ENCODE measurements at regions not wholly inside any gene's neighbourhood (a gene's known extent, or its start where the extent isn't known, plus 50 kb on each side); places are given as distances from the start of the nearest gene placed in this dataset.

GRCh38 chr18:27314996-27315395 lies 129.9 kb upstream of the CHST9 start:
- DNase-seq (ENCODE audit: low spot score) (no peak), ATAC-seq (ENCODE audit: insufficient number of reproducible peaks, low FRiP score, low read depth) (no peak)
- Histone ChIP-seq H3K4me1 (ENCODE audit: control insufficient read depth in 1 of 2, low read depth in 2 of 2) (no peaks in the 10 kb centered on the region), H3K27me3 (replicated peaks; ENCODE audit: insufficient read depth) (no peaks in the 10 kb centered on the region), H3K4me3 (no peak overlapping the region), H3K9me3 (no peaks in the 10 kb centered on the region), H3K27ac (no peak overlapping the region), H3K36me3 (no peaks in the 10 kb centered on the region)
- no peak for TF ChIP-seq CTCF (IDR thresholded peaks at IDR 0.05)

GRCh38 chr18:27313678-27314077 lies 128.6 kb upstream of the CHST9 start:
- Histone ChIP-seq H3K36me3 (no peaks in the 10 kb centered on the region), H3K9me3 (no peaks in the 10 kb centered on the region), H3K27me3 (replicated peaks; ENCODE audit: insufficient read depth) (no peaks in the 10 kb centered on the region), H3K4me3 (no peak overlapping the region), H3K4me1 (ENCODE audit: control insufficient read depth in 1 of 2, low read depth in 2 of 2) (no peaks in the 10 kb centered on the region), H3K27ac (no peak overlapping the region)
- TF ChIP-seq CTCF (IDR thresholded peaks at IDR 0.05) = no peak
- ATAC-seq (ENCODE audit: insufficient number of reproducible peaks, low FRiP score, low read depth) (no peak), DNase-seq (ENCODE audit: low spot score) (no peak)

DNA sequence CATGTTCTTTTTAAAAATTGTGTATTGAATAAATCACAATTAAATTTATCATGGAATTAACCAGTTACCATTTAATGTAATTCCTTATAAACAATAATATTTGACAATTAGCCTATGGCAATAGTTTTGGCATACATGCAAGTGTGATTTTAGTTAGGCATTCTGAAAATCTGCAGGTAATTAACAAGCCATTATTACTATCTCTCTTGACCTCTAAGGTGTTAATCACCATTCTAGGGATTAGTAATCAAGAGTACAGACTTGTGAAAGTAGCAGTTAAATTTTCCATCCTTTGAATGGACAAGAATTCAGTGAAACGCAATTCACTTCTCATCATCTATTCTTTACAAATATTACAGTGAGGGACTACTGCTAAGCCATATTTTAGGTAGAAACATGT lies 127.7 kb upstream of the CHST9 start:
- Histone ChIP-seq H3K4me1 (ENCODE audit: control insufficient read depth in 1 of 2, low read depth in 2 of 2) (no peaks in the 10 kb centered on the region), H3K27ac (no peak overlapping the region), H3K9me3 (no peaks in the 10 kb centered on the region), H3K4me3 (no peak overlapping the region), H3K36me3 (no peaks in the 10 kb centered on the region), H3K27me3 (replicated peaks; ENCODE audit: insufficient read depth) (no peaks in the 10 kb centered on the region)
- no peak for ATAC-seq (ENCODE audit: insufficient number of reproducible peaks, low FRiP score, low read depth)
- DNase-seq (ENCODE audit: low spot score) = no peak
- no peak for TF ChIP-seq CTCF (IDR thresholded peaks at IDR 0.05)

DNA sequence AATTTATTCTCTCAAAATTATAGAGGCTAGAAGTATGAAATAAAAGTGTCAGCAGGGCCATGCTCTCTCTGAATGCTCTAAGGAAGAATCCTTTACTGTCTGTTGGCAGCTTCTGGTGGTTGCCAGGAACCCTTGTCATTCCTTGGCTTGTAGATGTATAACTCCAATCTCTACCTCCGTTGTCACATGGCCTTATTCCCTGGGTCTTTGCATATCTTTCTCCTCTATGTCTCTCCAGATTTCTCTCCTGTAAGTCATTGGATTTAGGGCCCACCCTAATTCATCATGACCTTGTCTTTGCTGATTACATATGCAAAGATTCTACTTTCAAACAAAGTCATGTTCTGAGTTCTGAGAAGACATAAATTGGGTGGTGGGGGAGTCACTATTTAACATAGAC lies 127.0 kb upstream of the CHST9 start:
- ATAC-seq (ENCODE audit: insufficient number of reproducible peaks, low FRiP score, low read depth) (no peak), DNase-seq (ENCODE audit: low spot score) (no peak)
- Histone ChIP-seq H3K27ac (no peak overlapping the region), H3K27me3 (replicated peaks; ENCODE audit: insufficient read depth) (no peaks in the 10 kb centered on the region), H3K4me1 (ENCODE audit: control insufficient read depth in 1 of 2, low read depth in 2 of 2) (no peaks in the 10 kb centered on the region), H3K36me3 (no peaks in the 10 kb centered on the region), H3K4me3 (no peak overlapping the region), H3K9me3 (no peaks in the 10 kb centered on the region)
- TF ChIP-seq CTCF (IDR thresholded peaks at IDR 0.05) = no peak

GRCh38 chr18:27311114-27311513 lies 126.0 kb upstream of the CHST9 start:
- no peaks in the 10 kb centered on the region for H3K27me3 ChIP-seq (replicated peaks; ENCODE audit: insufficient read depth)
- no peak for ATAC-seq (ENCODE audit: insufficient number of reproducible peaks, low FRiP score, low read depth)
- DNase-seq (ENCODE audit: low spot score) = no peak
- no peak overlapping the region for H3K27ac ChIP-seq
- TF ChIP-seq CTCF (IDR thresholded peaks at IDR 0.05) = no peak
- no peak overlapping the region for H3K4me3 ChIP-seq
- H3K36me3 ChIP-seq = no peaks in the 10 kb centered on the region
- H3K4me1 ChIP-seq (ENCODE audit: control insufficient read depth in 1 of 2, low read depth in 2 of 2) = no peaks in the 10 kb centered on the region
- no peaks in the 10 kb centered on the region for H3K9me3 ChIP-seq
